ENCODE measurements at regions not wholly inside any gene's neighbourhood (a gene's known extent, or its start where the extent isn't known, plus 50 kb on each side); places are given as distances from the start of the nearest gene placed in this dataset.

DNA sequence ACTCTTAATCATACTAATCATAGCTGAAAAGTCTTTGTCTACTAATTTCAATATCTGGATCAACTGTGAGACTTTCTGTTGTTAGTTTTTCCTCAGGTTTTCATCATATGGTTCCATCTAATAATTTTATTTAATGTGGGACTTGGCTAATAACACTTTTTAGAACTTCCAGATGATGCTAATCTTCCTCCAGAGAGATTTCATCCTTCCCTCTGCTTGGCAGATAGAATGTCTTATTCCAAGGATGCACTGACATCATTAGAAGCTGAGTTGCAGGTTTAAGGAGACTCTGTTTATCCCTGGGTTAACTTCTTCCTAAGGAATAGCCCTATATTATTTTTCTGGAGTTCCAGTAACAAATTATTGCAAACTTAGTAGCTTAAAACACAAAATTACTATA is 325.6 kb downstream of the COG6 start:
- DNase-seq: no peak

DNA sequence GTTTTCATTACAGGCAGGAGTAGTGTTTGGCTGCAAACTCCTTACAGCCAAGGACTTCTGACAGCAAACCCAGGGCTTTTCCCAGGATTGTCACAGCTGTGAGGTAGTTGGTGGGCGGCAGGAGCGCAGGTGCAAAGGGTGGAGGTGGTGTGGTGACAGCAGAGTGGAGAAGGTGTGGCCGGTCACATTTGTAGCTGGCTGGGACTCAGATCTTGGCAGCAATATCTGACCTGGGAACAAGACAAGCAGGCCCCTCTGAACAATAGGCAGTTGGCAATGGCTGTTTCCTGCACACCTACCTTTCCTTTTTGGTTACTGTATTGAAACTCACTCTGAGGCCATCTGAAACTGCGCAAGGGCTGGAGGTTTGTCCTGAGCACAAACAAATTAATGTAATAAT is 327.3 kb downstream of the COG6 start:
- DNase-seq: no peak

- no peak for DNase-seq
These were observed 329.6 kb downstream of the COG6 start for GRCh38 chr13:39985071-39985470.

- no peak for DNase-seq
These were observed 332.9 kb downstream of the COG6 start for GRCh38 chr13:39988351-39988750.

DNA sequence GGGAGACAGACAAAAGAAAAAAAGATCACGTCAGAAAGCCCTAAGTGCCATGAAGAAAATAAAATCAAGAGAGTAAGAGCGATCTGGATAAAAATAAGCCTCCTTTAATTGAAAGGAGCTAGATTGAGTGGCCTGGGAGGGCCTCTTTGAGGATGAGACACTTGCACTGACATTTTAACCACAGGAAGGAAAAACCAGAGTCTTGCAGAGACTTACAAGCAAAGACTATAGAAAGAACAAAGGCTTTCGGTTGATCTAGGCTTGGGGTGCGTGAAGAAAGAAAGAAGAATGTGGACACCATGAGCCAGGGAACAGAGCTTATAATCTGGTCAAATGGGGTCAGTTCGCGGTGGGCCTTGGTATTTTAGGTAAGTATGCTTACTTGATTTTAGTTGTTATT is 342.7 kb downstream of the COG6 start:
- no peak for DNase-seq

DNA sequence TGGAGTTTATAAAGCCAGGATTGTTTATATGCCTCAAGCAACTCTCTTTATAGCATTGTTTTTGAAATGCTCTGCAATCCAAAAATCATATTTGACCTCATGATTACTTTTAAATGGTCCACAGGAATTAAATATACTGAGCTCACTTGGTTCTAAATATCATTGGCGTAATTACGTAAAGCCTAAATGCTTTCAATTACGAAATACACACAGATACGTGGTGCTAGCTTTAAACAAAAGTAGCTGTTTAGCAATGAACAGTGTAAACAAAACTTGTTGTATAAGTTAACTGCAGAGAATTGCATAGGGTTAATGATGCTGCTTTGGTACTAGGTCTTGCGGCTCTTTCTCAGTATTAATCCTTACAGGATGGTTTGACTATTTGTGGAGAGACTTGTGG is 346.6 kb downstream of the COG6 start:
- DNase-seq: no peak

GRCh38 chr13:40013554-40013953 is 358.1 kb downstream of the COG6 start:
- DNase-seq: no peak

- no peak for DNase-seq
These were observed 361.6 kb downstream of the COG6 start for GRCh38 chr13:40016953-40017660.

GRCh38 chr13:40017662-40018262 is 362.3 kb downstream of the COG6 start:
- no peak for DNase-seq

- no peak for DNase-seq
These were observed 368.2 kb downstream of the COG6 start for GRCh38 chr13:40023595-40024203.

- no peak for DNase-seq
These were observed 368.9 kb downstream of the COG6 start for GRCh38 chr13:40024204-40024966.

DNA sequence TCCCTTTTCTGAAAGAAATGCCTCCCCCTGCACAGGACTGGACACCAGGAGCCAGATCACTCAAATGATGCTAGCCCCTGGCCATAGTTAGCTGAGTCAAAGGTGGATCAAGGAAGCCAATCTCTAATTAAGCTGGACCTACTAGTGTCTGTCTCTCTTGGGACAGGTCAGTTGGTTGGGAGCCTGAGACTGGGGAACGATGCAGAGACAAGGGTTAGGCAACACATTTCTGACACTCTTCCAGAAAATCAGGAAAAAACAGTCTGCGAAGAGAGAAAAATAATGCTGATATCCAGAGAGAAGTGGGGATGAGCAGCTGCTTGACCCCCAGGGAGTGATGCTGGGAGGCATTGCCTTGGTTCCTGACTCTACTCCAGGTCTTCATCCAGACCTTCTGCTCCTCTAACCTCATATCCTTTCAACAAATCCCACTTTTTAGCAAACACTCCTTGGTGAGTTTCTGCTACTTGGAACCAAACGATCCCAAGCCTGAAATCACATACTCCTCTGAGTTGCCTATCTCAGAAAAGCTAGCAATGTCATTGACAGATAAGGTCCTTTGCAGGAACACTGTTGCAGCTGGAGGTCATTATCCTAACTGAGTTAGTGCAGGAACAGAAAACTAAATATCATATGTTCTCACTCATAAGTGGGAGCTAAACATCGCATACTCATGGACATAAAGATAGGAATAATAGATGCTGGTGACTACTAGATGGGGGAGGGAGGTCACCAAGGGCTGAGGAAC is 369.7 kb downstream of the COG6 start:
- DNase-seq: no peak

DNA sequence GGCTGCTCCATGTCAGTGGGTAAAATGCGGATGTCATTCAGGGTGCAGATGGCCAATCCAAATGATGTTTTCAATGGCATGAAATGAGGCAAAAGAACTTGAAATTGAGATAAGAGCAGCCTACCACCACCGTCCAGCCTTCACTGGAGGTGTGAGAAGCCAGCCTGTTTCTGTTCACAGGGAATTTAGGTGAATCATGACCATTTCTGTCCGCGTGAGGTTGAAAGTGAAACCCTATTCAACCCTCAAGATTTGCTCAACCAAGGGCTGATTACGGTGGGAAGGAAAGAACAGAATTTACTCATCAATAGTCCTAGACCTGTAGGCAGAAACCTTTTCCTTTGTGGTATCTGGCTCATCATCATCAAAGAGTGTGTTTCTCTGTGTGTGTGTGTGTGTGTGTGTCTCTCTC is 370.7 kb downstream of the COG6 start:
- DNase-seq: no peak

DNA sequence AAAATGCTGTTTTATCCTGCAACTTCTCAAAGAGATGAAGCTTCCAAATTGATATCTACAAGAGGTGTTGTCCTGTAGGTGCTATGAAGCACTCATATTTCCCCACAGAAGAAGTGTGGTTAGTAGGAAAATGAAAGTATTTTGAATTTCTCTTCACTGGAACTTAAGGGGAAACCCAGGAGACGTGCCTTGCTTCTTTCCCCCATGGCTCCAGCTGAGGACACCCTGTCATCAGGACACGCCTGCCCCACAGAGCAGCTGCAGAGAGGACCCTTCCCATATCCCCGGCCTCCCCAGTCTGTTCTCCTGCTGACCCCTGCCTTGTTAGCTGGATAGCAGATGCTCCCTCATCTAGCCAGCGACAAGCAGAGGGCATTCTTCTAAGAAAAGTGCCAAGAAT is 371.3 kb downstream of the COG6 start:
- no peak for DNase-seq

GRCh38 chr13:40028446-40028845 is 373.0 kb downstream of the COG6 start:
- no peak for DNase-seq

DNA sequence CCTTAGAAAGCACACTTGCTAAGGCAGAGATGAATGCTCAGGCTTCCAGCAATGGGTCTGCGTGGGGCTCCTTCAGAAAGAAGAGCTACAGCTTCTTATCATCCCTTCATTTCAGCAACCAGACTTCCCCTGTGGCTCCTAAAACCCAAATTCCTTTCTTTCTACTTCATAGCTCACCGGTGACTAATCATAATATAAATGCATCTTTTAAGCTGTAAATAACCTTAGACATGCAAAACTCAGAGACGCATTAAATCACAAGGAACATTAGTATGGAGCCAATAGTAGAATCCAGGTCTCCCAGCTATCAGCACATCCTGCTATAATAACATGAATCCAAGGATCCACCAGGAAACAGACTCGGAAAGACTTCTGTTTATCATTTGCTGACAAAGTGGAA is 375.6 kb downstream of the COG6 start:
- DNase-seq: peak; percentile 16

DNA sequence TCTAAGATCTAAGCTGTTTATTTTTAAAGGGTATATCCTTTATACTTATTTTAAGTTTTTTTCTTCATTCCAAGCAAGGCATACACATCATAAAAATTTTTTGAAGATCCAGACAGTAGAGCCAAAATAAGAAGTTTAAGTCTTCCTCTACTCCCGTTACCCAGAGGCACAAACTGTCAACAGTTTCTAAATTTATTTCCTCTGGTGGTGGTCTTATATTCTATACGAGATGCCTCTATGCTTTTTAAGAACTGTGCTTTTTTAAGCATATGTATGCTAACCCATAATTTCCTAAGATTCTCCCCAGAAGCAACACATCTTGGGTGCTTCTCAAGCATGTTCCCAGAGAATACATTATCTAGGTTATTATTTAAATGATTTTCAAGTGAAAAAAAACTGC is 383.6 kb downstream of the COG6 start:
- DNase-seq: no peak

DNA sequence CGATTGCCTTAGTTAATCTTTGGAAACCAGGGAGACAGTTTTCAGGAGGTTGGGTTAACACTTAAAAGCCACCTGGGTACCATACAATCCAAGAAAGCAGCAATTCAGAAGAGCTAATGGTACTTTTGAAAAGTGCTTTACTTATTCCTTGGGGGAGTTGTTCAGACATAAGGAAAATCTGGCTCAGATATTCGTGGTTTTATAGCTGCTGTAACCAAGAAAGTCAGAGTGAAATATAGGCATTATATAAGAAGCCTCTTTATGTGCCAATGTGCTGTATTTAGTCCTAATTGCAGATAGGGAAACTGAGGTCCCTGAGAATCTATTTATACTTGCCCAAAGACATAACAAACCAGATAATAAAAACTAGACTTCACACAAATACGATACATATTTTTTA is 387.5 kb downstream of the COG6 start:
- no peak for DNase-seq

DNA sequence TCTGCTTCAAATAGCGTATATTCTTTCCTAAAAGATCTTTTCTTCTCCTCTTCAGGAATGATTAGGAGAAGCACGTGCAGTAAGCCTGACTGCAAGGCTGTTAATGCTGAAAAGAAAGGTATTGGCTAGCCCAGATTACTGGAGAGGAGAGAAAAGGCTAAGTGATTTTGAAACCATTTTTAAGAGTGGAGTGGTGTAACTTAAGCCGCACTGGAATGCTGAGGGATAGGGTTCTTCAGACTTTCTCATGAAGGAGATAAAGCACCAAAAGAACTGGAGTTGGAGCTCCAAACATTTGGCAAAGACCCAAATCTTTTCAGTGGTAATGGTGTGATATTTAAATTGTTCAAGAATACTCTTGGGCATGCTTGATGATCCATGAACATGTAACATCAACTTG is 388.3 kb downstream of the COG6 start:
- no peak for DNase-seq

DNA sequence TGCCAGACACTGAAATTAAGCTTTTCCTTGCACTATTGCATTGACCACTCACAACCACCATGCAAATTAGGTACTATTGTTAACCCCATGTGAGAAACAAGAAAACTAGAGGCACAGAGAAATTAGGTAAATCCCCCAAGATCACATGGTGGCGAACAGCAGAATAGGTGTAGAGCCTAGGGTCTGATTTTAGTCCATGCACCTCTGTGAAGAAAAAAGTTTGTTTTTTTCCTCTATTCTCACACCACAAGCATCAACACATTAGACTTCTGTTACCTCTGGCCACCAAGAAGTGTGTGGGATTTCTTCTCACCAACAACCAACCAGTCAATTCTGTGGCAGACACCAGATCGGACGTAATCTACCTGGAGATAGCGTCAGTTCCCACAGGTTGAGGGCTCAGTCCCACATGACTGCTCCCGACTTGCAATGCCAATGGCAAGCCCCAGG is 391.9 kb downstream of the COG6 start:
- DNase-seq: no peak

DNA sequence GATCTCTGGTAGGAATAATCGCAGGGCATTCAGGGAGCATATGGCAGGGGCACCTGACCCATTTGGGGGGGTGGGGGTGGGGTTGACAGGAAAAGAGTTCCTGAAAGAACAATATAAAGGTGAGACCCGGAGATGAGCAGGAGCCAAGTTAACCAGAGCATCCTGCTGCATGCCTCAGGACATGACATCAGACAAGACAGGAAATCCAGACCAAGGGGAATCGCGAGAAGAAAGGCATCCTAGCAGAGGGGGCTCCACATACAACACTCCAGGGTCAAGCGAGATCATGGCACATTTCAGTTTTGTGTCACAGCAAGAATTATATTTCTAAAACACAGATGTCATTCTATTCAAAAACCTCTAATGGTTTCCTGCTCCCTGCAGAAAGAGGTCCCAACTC is 393.1 kb downstream of the COG6 start:
- DNase-seq: no peak

- DNase-seq: no peak
These were observed 397.5 kb downstream of the COG6 start for GRCh38 chr13:40052954-40053353.

DNA sequence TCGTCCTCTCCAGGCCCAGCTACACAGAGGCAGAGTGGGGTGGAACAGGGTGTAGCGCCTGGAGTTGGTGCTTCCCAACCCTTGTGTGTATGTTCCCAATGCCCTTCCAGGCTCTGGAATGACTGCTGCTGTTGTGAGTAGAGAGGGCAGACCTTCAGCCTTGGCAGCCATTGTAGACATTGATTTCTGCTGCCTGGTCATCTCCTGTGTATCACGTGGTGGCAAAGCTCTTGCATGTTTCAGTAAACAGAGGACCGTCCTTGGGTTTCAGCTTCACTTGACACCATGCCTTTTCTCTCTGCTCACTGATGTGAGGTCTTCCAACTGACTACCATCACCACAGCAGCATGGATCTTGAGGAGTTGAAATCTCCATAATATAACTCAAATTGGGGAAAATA is 397.9 kb downstream of the COG6 start:
- no peak for DNase-seq
